HG02588 (cell line): ENCODE measurements at regions not wholly inside any gene's neighbourhood (a gene's known extent, or its start where the extent isn't known, plus 50 kb on each side); places are given as distances from the start of the nearest gene placed in this dataset.
"Not testable (repeated sequence)": the region's sequence is repeated elsewhere in the genome, so short reads cannot be mapped to it uniquely, and the experiment has no call there.

Source experiments
- ATAC-seq: cut with Tn5 transposase; IDR thresholded peaks from one replicate; pipeline ENCODE4 v1.9.1; 2021; ENCODE audit warnings: mild to moderate bottlenecking, moderate library complexity; ENCODE audit not compliant: unreplicated experiment

GRCh38 chr5:125064621-125065438, 318.4 kb upstream of the ZNF608 start:
- no peak for ATAC-seq

GRCh38 chr5:125065741-125066140, 319.3 kb upstream of the ZNF608 start:
- ATAC-seq, result no peak

GRCh38 chr5:125070961-125071360, 324.5 kb upstream of the ZNF608 start:
- ATAC-seq, result no peak

GRCh38 chr5:125073090-125073489, 326.7 kb upstream of the ZNF608 start:
- no peak for ATAC-seq

- ATAC-seq, result no peak
These were observed 329.1 kb upstream of the ZNF608 start for GRCh38 chr5:125075567-125075966.

GRCh38 chr5:125079028-125079427, 332.6 kb upstream of the ZNF608 start:
- ATAC-seq, result not testable (repeated sequence)

- ATAC-seq, result no peak
These were observed 334.7 kb upstream of the ZNF608 start for GRCh38 chr5:125081101-125081500.

- no peak for ATAC-seq
These were observed 337.5 kb upstream of the ZNF608 start for GRCh38 chr5:125083981-125084380.

GRCh38 chr5:125085797-125086505, 339.5 kb upstream of the ZNF608 start:
- no peak for ATAC-seq

GRCh38 chr5:125088522-125089105, 342.2 kb upstream of the ZNF608 start:
- ATAC-seq, result no peak

GRCh38 chr5:125092138-125092537, 345.7 kb upstream of the ZNF608 start:
- ATAC-seq, result not testable (repeated sequence)

GRCh38 chr5:125093776-125094175, 347.3 kb upstream of the ZNF608 start:
- ATAC-seq, result no peak

GRCh38 chr5:125100342-125100741, 353.9 kb upstream of the ZNF608 start:
- no peak for ATAC-seq

GRCh38 chr5:125100951-125101350, 354.5 kb upstream of the ZNF608 start:
- no peak for ATAC-seq

- ATAC-seq, result no peak
These were observed 357.0 kb upstream of the ZNF608 start for GRCh38 chr5:125103459-125103858.

GRCh38 chr5:125106271-125106670, 359.8 kb upstream of the ZNF608 start:
- ATAC-seq, result no peak

- ATAC-seq, result no peak
These were observed 360.4 kb upstream of the ZNF608 start for GRCh38 chr5:125106881-125107280.

GRCh38 chr5:125109293-125109692, 362.9 kb upstream of the ZNF608 start:
- no peak for ATAC-seq

- ATAC-seq, result no peak
These were observed 363.4 kb upstream of the ZNF608 start for GRCh38 chr5:125109816-125110215.

GRCh38 chr5:125112196-125112595, 365.8 kb upstream of the ZNF608 start:
- no peak for ATAC-seq

GRCh38 chr5:125113328-125113727, 366.9 kb upstream of the ZNF608 start:
- ATAC-seq, result no peak

GRCh38 chr5:125115195-125115525, 368.7 kb upstream of the ZNF608 start:
- ATAC-seq, result no peak
